CD4-positive, alpha-beta T cell (primary cell): ENCODE measurements at regions not wholly inside any gene's neighbourhood (a gene's known extent, or its start where the extent isn't known, plus 50 kb on each side); places are given as distances from the start of the nearest gene placed in this dataset.

Experiments used
- ATAC-seq: fragments of 200-7000 bp; cut with Tn5 transposase; one replicate; pipeline ENCODE4 v1.10.0; 2022; ENCODE audit warnings: mild to moderate bottlenecking; ENCODE audit not compliant: poor library complexity
- CTCF ChIA-PET: fragments of 350-600 bp; sonication (Branson Sonifier 250); formaldehyde crosslinking; loops from one replicate; lab custom pipeline; 2021; ENCODE audit warnings: antibody characterized with exemption, inconsistent platforms; lab: Charles Lee
- POLR2A ChIA-PET: fragments of 350-600 bp; sonication (Branson Sonifier 250); formaldehyde crosslinking; loops from one replicate; lab custom pipeline; 2021; ENCODE audit warnings: antibody characterized with exemption, inconsistent platforms; lab: Charles Lee
- DNase-seq, 14 experiments: peaks; one replicate each; pipeline ENCODE4 v3.0.0-alpha.2; 2013 to 2020; ENCODE audit warnings: mixed read lengths in 2 of 14
- H3K27ac ChIP-seq, 2 donors: one replicate each; pipeline versions ENCODE4 v1.5.1 to v1.7.0; 2013; ENCODE audit warnings: low read length in 2 of 2, low read depth in 1 of 2, mild to moderate bottlenecking in 1 of 2
- H3K27me3 ChIP-seq, 2 experiments: 1 replicate in 1 of 2; 2 replicates in 1 of 2; pipeline versions ENCODE4 v1.6.1 to v1.7.0; 2013; ENCODE audit warnings: low read length in 2 of 2, control low read depth in 1 of 2, mild to moderate bottlenecking in 1 of 2, moderate library complexity in 1 of 2; ENCODE audit not compliant: insufficient read depth in 2 of 2, control insufficient read depth in 1 of 2
- H3K36me3 ChIP-seq: one replicate; pipeline ENCODE4 v1.6.1; 2013; ENCODE audit warnings: low read length, control low read depth; ENCODE audit not compliant: insufficient read depth
- H3K4me1 ChIP-seq: one replicate; pipeline ENCODE4 v1.6.1; 2013; ENCODE audit warnings: low read length, control low read depth; ENCODE audit not compliant: insufficient read depth
- H3K4me3 ChIP-seq: one replicate; pipeline ENCODE4 v1.5.1; 2013; ENCODE audit warnings: mild to moderate bottlenecking, low read length, moderate library complexity
- H3K9me3 ChIP-seq, 2 experiments: 1 replicate in 1 of 2; 2 replicates in 1 of 2; pipeline versions ENCODE4 v1.6.1 to v1.7.0; 2013; ENCODE audit warnings: low read length in 2 of 2, mild to moderate bottlenecking in 2 of 2, control low read depth in 1 of 2, moderate library complexity in 1 of 2; ENCODE audit not compliant: control insufficient read depth in 1 of 2, insufficient read depth in 1 of 2
- H3K27ac Mint-ChIP-seq: one replicate; pipeline ENCODE4 v1.8.0; 2020; ENCODE audit warnings: mixed read lengths
- H3K27me3 Mint-ChIP-seq: one replicate; pipeline ENCODE4 v1.8.0; 2021; ENCODE audit warnings: mixed read lengths
- H3K36me3 Mint-ChIP-seq: one replicate; pipeline ENCODE4 v1.8.0; 2021; ENCODE audit warnings: low read depth, mixed read lengths
- H3K4me1 Mint-ChIP-seq: one replicate; pipeline ENCODE4 v1.8.0; 2021; ENCODE audit warnings: low read depth, mixed read lengths
- H3K4me3 Mint-ChIP-seq: one replicate; pipeline ENCODE4 v1.8.0; 2020; ENCODE audit warnings: mild to moderate bottlenecking, mixed read lengths
- H3K9me3 Mint-ChIP-seq: one replicate; pipeline ENCODE4 v1.8.0; 2020; ENCODE audit warnings: mixed read lengths
- intact Hi-C, 2 experiments: fragments of 100-400 bp; cut with DNase I in 1 of 2; cut with micrococcal nuclease in 1 of 2; formaldehyde crosslinking; loops; one replicate each; pipeline versions ENCODE4 v1.15.1 to v1.9.0; 2023 to 2025; cut with DNase I, micrococcal nuclease
- TF ChIP-seq, protein P1 (sequence below): fragments of 200-600 bp; IDR thresholded peaks from one replicate; pipeline ENCODE4 v1.8.0; 2022; ENCODE audit warnings: antibody characterized with exemption, mild to moderate bottlenecking

DNA sequence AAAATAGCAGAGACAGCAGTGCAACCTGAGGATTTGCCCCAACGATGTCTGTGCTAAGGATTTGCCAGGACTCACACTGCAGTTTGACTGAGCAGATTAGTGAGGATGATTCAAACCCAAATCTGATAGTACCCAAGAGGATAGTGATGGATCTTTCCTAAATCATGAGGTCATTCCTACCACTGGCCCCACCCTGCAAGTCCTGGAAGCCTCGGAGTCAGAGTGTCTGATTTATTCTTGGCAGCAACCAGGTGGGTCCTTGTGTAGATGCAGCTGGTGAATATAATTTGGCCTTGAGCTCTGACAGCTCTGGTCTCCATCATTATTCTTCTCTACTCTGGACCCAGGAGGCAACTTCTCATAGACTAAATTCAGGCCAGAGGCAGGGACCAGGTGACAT, 179.3 kb upstream of the RAG2 start:
- intact Hi-C loops: no loop called here
- Mint-ChIP-seq H3K27ac (no peak overlapping the region), H3K9me3 (no peaks in the 10 kb centered on the region), H3K36me3 (no peaks in the 10 kb centered on the region), H3K27me3 (peaks cover 4% of the 10 kb centered on the region), H3K4me1 (no peaks in the 10 kb centered on the region), H3K4me3 (no peak overlapping the region)
- no peaks in the 10 kb centered on the region for H3K27me3 ChIP-seq
- no peak for ATAC-seq
- ChIA-PET POLR2A (no interaction called here), CTCF (no interaction called here)
- no peak for DNase-seq
- no peak overlapping the region for H3K4me3 ChIP-seq
- no peak overlapping the region for H3K27ac ChIP-seq
- H3K36me3 ChIP-seq: no peaks in the 10 kb centered on the region
- TF ChIP-seq, protein P1, sequence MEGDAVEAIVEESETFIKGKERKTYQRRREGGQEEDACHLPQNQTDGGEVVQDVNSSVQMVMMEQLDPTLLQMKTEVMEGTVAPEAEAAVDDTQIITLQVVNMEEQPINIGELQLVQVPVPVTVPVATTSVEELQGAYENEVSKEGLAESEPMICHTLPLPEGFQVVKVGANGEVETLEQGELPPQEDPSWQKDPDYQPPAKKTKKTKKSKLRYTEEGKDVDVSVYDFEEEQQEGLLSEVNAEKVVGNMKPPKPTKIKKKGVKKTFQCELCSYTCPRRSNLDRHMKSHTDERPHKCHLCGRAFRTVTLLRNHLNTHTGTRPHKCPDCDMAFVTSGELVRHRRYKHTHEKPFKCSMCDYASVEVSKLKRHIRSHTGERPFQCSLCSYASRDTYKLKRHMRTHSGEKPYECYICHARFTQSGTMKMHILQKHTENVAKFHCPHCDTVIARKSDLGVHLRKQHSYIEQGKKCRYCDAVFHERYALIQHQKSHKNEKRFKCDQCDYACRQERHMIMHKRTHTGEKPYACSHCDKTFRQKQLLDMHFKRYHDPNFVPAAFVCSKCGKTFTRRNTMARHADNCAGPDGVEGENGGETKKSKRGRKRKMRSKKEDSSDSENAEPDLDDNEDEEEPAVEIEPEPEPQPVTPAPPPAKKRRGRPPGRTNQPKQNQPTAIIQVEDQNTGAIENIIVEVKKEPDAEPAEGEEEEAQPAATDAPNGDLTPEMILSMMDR: no peak
- no peaks in the 10 kb centered on the region for H3K4me1 ChIP-seq
- H3K9me3 ChIP-seq: peaks cover 0 to 2% of the 10 kb centered on the region in 2 experiments

DNA sequence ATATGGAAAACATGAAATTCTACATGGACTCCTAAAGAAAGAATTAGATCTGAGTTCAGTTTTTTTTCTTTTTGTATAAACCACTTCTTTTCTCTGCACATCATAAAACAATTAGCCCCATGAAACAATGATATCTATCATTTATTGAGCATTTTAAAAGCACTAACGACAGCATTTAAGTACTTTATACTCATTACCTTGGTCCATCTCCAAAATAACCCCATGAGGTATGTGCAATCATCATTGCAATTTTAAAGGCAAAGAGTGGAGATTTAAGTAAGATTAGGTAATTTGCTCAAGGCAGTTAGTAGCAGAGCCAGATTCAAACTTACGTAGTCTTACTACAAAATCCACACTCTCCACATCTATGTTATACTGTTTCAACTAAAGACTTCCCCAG, 177.7 kb upstream of the RAG2 start:
- Mint-ChIP-seq H3K4me1 (no peaks in the 10 kb centered on the region), H3K4me3 (no peak overlapping the region), H3K27me3 (peaks cover 4% of the 10 kb centered on the region), H3K27ac (no peak overlapping the region), H3K9me3 (no peaks in the 10 kb centered on the region), H3K36me3 (no peaks in the 10 kb centered on the region)
- Histone ChIP-seq H3K27ac (no peak overlapping the region), H3K4me1 (no peaks in the 10 kb centered on the region), H3K36me3 (no peaks in the 10 kb centered on the region), H3K9me3 (no peaks in the 10 kb centered on the region), H3K4me3 (no peak overlapping the region), H3K27me3 (no peaks in the 10 kb centered on the region)
- TF ChIP-seq, protein P1: no peak
- intact Hi-C loops: no loop called here
- ChIA-PET POLR2A (no interaction called here), CTCF (no interaction called here)
- no peak for ATAC-seq
- no peak for DNase-seq

DNA sequence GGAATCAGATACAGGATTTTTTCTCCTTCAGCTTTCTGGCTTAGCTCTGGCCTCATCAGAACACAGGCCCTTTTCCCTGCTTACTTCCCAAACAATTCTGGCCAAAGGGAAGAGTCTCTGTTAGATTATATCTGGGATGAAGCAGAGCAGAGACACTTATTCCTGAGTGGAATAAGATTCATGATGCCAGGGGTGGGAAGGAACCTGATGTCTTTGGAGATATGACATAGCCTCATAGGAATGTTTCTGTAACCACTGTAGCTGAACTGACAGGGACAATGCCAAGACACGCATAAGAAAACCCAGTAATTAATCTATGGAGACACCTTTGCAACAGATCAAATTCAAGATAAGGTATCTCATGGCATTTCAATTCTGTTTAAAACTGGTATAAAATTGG, 177.1 kb upstream of the RAG2 start:
- ChIA-PET POLR2A (no interaction called here), CTCF (no interaction called here)

More for the DNA sequence above, 177.1 kb upstream of the RAG2 start:
- Histone ChIP-seq H3K36me3 (no peaks in the 10 kb centered on the region), H3K27me3 (no peaks in the 10 kb centered on the region), H3K27ac (no peak overlapping the region), H3K4me1 (no peaks in the 10 kb centered on the region), H3K9me3 (no peaks in the 10 kb centered on the region), H3K4me3 (no peak overlapping the region)
- H3K36me3 Mint-ChIP-seq: no peaks in the 10 kb centered on the region
- no peak overlapping the region for H3K27ac Mint-ChIP-seq
- no peak overlapping the region for H3K4me3 Mint-ChIP-seq
- intact Hi-C loops: no loop called here
- H3K4me1 Mint-ChIP-seq: no peaks in the 10 kb centered on the region
- TF ChIP-seq, protein P1: no peak
- H3K9me3 Mint-ChIP-seq: no peaks in the 10 kb centered on the region
- peaks cover 4% of the 10 kb centered on the region for H3K27me3 Mint-ChIP-seq
- DNase-seq: no peak
- ATAC-seq: no peak
